LNCAP (cell line): ENCODE measurements at regions not wholly inside any gene's neighbourhood (a gene's known extent, or its start where the extent isn't known, plus 50 kb on each side); places are given as distances from the start of the nearest gene placed in this dataset.

Source experiments
- TF ChIP-seq, protein P1 (sequence below): fragments of 450-650 bp; IDR thresholded peaks from 2 replicates; pipeline ENCODE4 v1.5.1; 2017; ENCODE audit warnings: mild to moderate bottlenecking

DNA sequence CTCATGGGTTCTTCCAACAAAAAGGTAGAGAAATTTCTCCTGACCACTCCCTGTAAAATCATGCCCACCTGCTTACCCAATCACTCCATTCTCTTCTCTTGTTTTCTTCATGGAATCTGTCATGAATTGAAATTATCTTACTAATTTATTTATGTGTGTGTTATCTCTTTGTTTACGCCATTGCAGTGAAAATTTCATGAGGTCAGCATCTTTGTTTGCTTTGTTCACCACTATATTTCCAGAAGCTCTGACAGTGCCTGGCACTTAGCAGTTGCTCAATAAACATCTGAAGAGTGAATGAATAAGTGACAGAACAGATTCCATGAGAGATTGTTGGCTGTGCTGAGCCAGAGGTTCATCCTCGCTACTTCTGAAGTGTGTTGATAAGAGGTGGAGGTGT, 329.5 kb downstream of the NXPE2 start:
- TF ChIP-seq, protein P1, sequence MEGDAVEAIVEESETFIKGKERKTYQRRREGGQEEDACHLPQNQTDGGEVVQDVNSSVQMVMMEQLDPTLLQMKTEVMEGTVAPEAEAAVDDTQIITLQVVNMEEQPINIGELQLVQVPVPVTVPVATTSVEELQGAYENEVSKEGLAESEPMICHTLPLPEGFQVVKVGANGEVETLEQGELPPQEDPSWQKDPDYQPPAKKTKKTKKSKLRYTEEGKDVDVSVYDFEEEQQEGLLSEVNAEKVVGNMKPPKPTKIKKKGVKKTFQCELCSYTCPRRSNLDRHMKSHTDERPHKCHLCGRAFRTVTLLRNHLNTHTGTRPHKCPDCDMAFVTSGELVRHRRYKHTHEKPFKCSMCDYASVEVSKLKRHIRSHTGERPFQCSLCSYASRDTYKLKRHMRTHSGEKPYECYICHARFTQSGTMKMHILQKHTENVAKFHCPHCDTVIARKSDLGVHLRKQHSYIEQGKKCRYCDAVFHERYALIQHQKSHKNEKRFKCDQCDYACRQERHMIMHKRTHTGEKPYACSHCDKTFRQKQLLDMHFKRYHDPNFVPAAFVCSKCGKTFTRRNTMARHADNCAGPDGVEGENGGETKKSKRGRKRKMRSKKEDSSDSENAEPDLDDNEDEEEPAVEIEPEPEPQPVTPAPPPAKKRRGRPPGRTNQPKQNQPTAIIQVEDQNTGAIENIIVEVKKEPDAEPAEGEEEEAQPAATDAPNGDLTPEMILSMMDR, result no peak

DNA sequence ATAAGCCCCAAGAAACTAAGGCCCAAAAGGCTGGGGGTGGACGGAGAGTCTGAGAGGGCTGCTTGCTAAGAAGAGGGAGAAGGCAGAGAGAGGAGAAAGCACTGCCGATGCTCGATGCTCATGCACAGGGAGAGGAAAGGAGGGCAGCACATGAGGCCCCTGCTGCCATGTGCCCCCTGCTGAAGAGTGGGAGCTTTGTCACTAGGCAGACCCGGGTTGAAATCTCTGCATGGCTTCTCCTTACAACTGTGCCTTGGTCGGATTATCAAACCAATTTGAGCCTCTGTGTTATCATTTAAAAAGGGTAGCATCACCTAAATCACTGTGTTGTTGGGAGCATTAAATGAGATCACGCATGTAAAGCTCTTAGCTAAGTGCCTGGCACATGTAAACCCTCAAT, 330.5 kb downstream of the NXPE2 start:
- TF ChIP-seq, protein P1, result no peak

DNA sequence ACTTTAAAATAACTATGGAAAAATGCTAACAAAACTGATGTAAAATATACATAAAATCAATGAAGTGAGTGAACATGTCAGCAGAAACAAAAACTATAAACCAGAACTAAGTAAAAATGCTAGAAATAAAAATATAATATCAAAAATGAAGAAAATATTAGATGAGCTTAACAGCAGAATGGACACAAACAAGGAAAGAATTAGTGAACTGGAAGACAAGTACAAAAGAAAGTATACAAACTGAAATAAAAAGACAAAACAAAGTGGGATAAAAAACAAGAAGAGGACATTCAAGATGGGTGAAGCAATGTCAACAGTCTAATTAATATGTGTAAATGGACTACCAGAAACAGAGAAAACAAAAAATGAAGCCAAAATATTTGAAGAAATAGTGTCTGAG, 339.2 kb downstream of the NXPE2 start:
- TF ChIP-seq, protein P1, result no peak

DNA sequence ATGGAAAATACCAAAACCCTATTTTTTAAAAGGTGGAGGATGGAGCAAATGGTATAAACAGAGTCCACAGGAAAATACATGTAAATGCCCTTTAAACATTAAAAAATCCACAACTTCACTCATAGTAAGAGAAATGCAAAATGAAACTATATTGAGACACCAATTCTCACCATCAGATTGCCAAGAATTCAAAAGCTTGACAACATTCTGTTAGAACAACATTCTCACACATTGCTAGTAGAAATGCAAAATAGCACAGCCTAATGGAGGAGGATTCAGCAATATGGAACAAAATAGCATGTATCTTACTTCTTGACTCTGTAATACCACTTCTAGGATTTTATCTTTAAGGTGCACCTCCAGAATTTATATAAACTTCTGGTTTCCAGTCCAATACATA, 351.8 kb downstream of the NXPE2 start:
- TF ChIP-seq, protein P1, result no peak

DNA sequence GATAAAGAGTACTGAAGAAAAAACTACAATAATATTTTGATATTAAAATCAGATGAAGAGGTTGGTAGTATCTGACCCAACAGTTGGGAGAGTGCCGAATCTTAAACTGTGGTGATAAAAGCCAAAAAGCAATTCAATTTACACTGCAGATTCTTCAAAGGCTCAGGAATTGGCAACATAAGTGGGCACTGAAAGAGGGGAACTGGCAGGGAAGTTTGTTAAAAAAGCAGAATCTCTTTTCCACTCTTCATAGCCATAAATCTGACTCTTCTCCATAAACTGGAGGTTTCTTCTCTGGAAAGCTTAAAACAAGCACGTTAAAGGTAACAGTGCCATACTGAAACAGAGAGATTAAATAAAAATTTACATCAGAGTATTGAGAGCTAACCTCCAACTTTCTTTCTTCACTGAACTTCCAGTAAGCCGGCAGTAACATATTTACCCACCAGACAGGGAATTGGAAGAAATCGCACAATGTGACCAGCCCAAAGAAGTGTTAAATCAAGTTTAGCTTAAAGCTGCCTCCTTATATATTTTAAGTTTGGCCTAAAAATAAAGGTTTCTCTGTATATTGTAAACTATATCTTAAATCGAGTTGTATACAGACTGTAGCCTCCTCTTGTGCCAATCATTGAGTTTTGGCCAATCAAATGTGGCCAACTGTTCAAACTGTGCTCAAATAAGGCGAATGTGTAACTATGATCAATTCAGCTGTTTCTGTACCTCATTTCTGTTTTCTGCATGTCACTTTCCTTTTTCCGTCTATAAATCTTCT, 358.3 kb downstream of the NXPE2 start:
- TF ChIP-seq, protein P1, result no peak

DNA sequence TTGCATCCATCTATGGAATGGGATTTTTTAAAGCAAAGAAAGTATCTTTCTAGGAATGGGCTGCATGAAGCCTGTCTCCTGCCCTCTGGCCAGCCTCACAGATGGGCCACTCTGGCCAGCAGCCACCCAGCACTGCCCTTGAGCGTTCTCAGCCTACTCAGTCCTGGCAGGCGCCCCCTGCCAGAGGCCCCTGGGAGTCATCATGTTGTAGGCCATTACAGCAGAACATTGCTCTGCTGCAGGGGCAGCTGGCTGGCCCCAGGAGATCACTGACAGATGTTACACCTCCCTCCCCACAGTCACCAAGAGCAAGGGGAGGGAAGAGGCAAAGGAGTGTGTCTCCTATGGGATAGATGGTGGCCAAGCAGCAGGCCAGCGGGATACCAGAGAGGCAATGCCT, 363.7 kb downstream of the NXPE2 start:
- TF ChIP-seq, protein P1, result no peak

DNA sequence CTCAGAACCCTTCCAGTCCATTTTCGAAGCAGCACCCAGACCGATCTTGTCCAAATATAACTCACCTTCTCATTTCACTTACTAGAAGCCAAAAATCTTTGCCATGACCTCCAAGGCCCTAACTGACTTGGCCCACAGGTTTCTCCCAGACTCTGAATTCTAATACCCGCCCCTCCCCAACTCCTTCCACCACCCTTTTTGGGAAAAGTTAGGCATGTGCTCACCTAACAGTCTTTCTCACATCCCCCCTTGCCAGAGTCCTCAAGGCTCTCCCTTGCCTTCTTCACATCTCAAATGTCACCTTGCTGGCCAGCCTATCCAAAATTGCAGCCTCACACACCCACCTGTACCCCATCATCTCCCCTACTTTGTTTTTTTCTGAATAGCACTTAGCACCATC, 369.3 kb downstream of the NXPE2 start:
- TF ChIP-seq, protein P1, result no peak

DNA sequence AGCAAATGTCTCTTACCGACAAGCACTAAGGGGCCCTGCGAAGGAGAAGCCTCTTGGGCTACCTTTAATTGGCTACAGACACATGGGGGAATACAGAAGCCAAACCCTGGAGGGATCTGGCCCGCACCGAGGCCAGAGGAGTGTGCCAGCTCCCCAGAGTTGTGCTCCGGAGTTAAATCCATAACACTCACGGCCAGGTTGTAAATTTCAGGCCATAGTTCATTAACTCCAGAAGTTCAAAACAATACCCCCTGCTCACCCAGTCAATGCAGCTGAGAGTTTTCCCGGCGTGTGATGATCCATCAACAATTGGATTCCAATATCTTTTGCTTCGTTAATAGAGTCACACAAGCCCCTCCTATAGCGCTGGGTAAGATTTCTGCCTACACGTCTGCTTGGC, 371.5 kb downstream of the NXPE2 start:
- TF ChIP-seq, protein P1, result no peak
